Mesendoderm (in vitro differentiated cells): ENCODE measurements at regions not wholly inside any gene's neighbourhood (a gene's known extent, or its start where the extent isn't known, plus 50 kb on each side); places are given as distances from the start of the nearest gene placed in this dataset.

ENCODE experiments used
- DNase-seq: peaks from one replicate; pipeline ENCODE4 v3.0.0; 2013
- H2AK5ac ChIP-seq: 2 replicates; pipeline ENCODE4 v1.6.1; 2013; ENCODE audit warnings: low read length, inconsistent platforms
- H2BK120ac ChIP-seq: 2 replicates; pipeline ENCODE4 v1.6.1; 2013; ENCODE audit warnings: low read depth, mild to moderate bottlenecking, low read length, moderate library complexity, mixed read lengths
- H2BK15ac ChIP-seq: replicated peaks from 2 replicates; pipeline ENCODE4 v1.6.1; 2013; ENCODE audit warnings: low read depth, mild to moderate bottlenecking, moderate library complexity
- H2BK5ac ChIP-seq: 2 replicates; pipeline ENCODE4 v1.6.1; 2013; ENCODE audit warnings: low read length, inconsistent platforms
- H3K18ac ChIP-seq: 2 replicates; pipeline ENCODE4 v1.6.1; 2013; ENCODE audit warnings: mild to moderate bottlenecking, low read length, mixed read lengths
- H3K23ac ChIP-seq: one replicate; pipeline ENCODE4 v1.6.1; 2013; ENCODE audit warnings: low read length
- H3K27ac ChIP-seq: 2 replicates; pipeline ENCODE4 v1.5.1; 2013; ENCODE audit warnings: low read depth, mild to moderate bottlenecking, inconsistent platforms, low read length, moderate library complexity
- H3K27me3 ChIP-seq: 2 replicates; pipeline ENCODE4 v1.6.1; 2013; ENCODE audit warnings: low read length, control low read depth, mild to moderate bottlenecking, inconsistent platforms; ENCODE audit not compliant: insufficient read depth, poor library complexity
- H3K36me3 ChIP-seq: 2 replicates; pipeline ENCODE4 v1.6.1; 2013; ENCODE audit warnings: low read length, inconsistent platforms; ENCODE audit not compliant: control insufficient read depth, insufficient read depth
- H3K4ac ChIP-seq: one replicate; pipeline ENCODE4 v1.6.1; 2013; ENCODE audit warnings: low read depth, mild to moderate bottlenecking, low read length, moderate library complexity
- H3K4me1 ChIP-seq: 2 replicates; pipeline ENCODE4 v1.6.1; 2013; ENCODE audit warnings: low read depth, low read length, inconsistent platforms; ENCODE audit not compliant: control insufficient read depth
- H3K4me2 ChIP-seq: 2 replicates; pipeline ENCODE4 v1.6.1; 2013; ENCODE audit warnings: low read length
- H3K4me3 ChIP-seq: 2 replicates; pipeline ENCODE4 v1.5.1; 2013; ENCODE audit warnings: mild to moderate bottlenecking, low read length
- H3K56ac ChIP-seq: one replicate; pipeline ENCODE4 v1.6.1; 2013; ENCODE audit warnings: low read length
- H3K79me1 ChIP-seq: 2 replicates; pipeline ENCODE4 v1.6.1; 2013; ENCODE audit warnings: low read length, inconsistent platforms
- H3K79me2 ChIP-seq: 2 replicates; pipeline ENCODE4 v1.6.1; 2013; ENCODE audit warnings: mild to moderate bottlenecking, low read length; ENCODE audit not compliant: control insufficient read depth, insufficient read depth
- H3K9ac ChIP-seq: 2 replicates; pipeline ENCODE4 v1.6.1; 2013; ENCODE audit warnings: low read length, inconsistent platforms
- H4K5ac ChIP-seq: one replicate; pipeline ENCODE4 v1.6.1; 2013; ENCODE audit warnings: low read length
- H4K8ac ChIP-seq: one replicate; pipeline ENCODE4 v1.6.1; 2013; ENCODE audit warnings: low read depth, mild to moderate bottlenecking, control low read depth, low read length, moderate library complexity
- WGBS: extraction: QIAGEN DNeasy Blood & Tissue Kit; methylation state at CpG from one replicate; pipeline ENCODE4 v1.1.7; 2013; ENCODE audit warnings: low lambda C conversion rate, missing lambda C conversion rate; ENCODE audit not compliant: insufficient coverage; ENCODE audit errors: extremely low coverage; 5-methylcytosine and 5-hydroxymethylcytosine counted together

- no peak overlapping the region for H3K23ac ChIP-seq
- no peak overlapping the region for H3K4me2 ChIP-seq
- no peak for DNase-seq
- no peak overlapping the region for H2AK5ac ChIP-seq
- H2BK120ac ChIP-seq, result no peak overlapping the region
- no peak overlapping the region for H4K8ac ChIP-seq
- no peak overlapping the region for H2BK5ac ChIP-seq
- H3K27ac ChIP-seq, result no peak overlapping the region
- H3K4ac ChIP-seq, result no peak overlapping the region
- no peak overlapping the region for H3K4me3 ChIP-seq
- WGBS, result no CpG with 5 or more reads among the region's 7 CpGs
- no peak overlapping the region for H4K5ac ChIP-seq
- no peak overlapping the region for H3K56ac ChIP-seq
- no peak overlapping the region for H3K18ac ChIP-seq
- no peaks in the 10 kb centered on the region for H3K79me2 ChIP-seq
- H3K9ac ChIP-seq, result no peak overlapping the region
- no peaks in the 10 kb centered on the region for H3K27me3 ChIP-seq
- H3K4me1 ChIP-seq, result no peaks in the 10 kb centered on the region
- H3K79me1 ChIP-seq, result no peaks in the 10 kb centered on the region
- no peak overlapping the region for H2BK15ac ChIP-seq
- no peaks in the 10 kb centered on the region for H3K36me3 ChIP-seq
These were observed 64.9 kb upstream of the ZDHHC17 start for GRCh38 chr12:76698966-76699365.

- no CpG with 5 or more reads among the region's 1 CpG for WGBS
- Histone ChIP-seq H3K27ac (no peak overlapping the region), H3K79me2 (no peaks in the 10 kb centered on the region), H4K8ac (no peak overlapping the region), H2AK5ac (no peak overlapping the region), H3K23ac (no peak overlapping the region), H3K18ac (no peak overlapping the region), H3K4ac (no peak overlapping the region), H3K4me1 (no peaks in the 10 kb centered on the region), H3K79me1 (no peaks in the 10 kb centered on the region), H3K27me3 (no peaks in the 10 kb centered on the region), H2BK15ac (no peak overlapping the region), H3K56ac (no peak overlapping the region), H3K4me3 (no peak overlapping the region), H2BK5ac (no peak overlapping the region), H3K4me2 (no peak overlapping the region), H3K9ac (no peak overlapping the region), H4K5ac (no peak overlapping the region), H2BK120ac (no peak overlapping the region), H3K36me3 (no peaks in the 10 kb centered on the region)
- DNase-seq, result no peak
These were observed 62.2 kb upstream of the ZDHHC17 start for GRCh38 chr12:76701690-76702089.

GRCh38 chr12:76702946-76703345 lies 61.0 kb upstream of the ZDHHC17 start:
- no peak overlapping the region for H3K4ac ChIP-seq
- no peak overlapping the region for H4K5ac ChIP-seq
- no peak overlapping the region for H3K27ac ChIP-seq
- DNase-seq, result no peak
- no peak overlapping the region for H3K23ac ChIP-seq
- no peaks in the 10 kb centered on the region for H3K79me2 ChIP-seq
- H2BK120ac ChIP-seq, result no peak overlapping the region
- H2AK5ac ChIP-seq, result no peak overlapping the region
- no peaks in the 10 kb centered on the region for H3K36me3 ChIP-seq
- no peak overlapping the region for H3K9ac ChIP-seq
- no peak overlapping the region for H3K18ac ChIP-seq
- no peak overlapping the region for H2BK15ac ChIP-seq
- no peak overlapping the region for H3K4me2 ChIP-seq
- H3K56ac ChIP-seq, result no peak overlapping the region
- no peak overlapping the region for H4K8ac ChIP-seq
- 100% methylated on average over 1 of the region's 4 CpGs for WGBS
- H3K79me1 ChIP-seq, result no peaks in the 10 kb centered on the region
- no peaks in the 10 kb centered on the region for H3K27me3 ChIP-seq
- H2BK5ac ChIP-seq, result no peak overlapping the region
- H3K4me1 ChIP-seq, result peaks cover 6% of the 10 kb centered on the region
- H3K4me3 ChIP-seq, result no peak overlapping the region

- WGBS, result no CpG with 5 or more reads among the region's 2 CpGs
- Histone ChIP-seq H3K4me2 (no peak overlapping the region), H2BK5ac (no peak overlapping the region), H3K18ac (no peak overlapping the region), H3K4ac (no peak overlapping the region), H4K5ac (no peak overlapping the region), H3K4me3 (no peak overlapping the region), H3K4me1 (peaks cover 6% of the 10 kb centered on the region), H3K23ac (no peak overlapping the region), H3K79me2 (no peaks in the 10 kb centered on the region), H2BK15ac (no peak overlapping the region), H4K8ac (no peak overlapping the region), H3K36me3 (no peaks in the 10 kb centered on the region), H3K56ac (no peak overlapping the region), H2BK120ac (no peak overlapping the region), H3K9ac (no peak overlapping the region), H3K27me3 (no peaks in the 10 kb centered on the region), H3K27ac (no peak overlapping the region), H3K79me1 (no peaks in the 10 kb centered on the region), H2AK5ac (no peak overlapping the region)
- DNase-seq, result no peak
These were observed 59.2 kb upstream of the ZDHHC17 start for GRCh38 chr12:76704693-76705092.

- no peaks in the 10 kb centered on the region for H3K27me3 ChIP-seq
- H3K27ac ChIP-seq, result no peak overlapping the region
These were observed 57.8 kb upstream of the ZDHHC17 start for GRCh38 chr12:76706101-76706500.

GRCh38 chr12:76706761-76707160 lies 57.2 kb upstream of the ZDHHC17 start:
- no peak overlapping the region for H2BK15ac ChIP-seq
- no peak overlapping the region for H3K4me2 ChIP-seq
- H3K9ac ChIP-seq, result no peak overlapping the region
- no peak overlapping the region for H3K4me3 ChIP-seq
- H2AK5ac ChIP-seq, result no peak overlapping the region
- H3K4ac ChIP-seq, result no peak overlapping the region
- no peaks in the 10 kb centered on the region for H3K27me3 ChIP-seq
- H4K8ac ChIP-seq, result no peak overlapping the region
- H3K56ac ChIP-seq, result no peak overlapping the region
- H2BK120ac ChIP-seq, result no peak overlapping the region
- no peaks in the 10 kb centered on the region for H3K79me2 ChIP-seq
- H3K23ac ChIP-seq, result no peak overlapping the region
- no peak overlapping the region for H3K18ac ChIP-seq
- no peaks in the 10 kb centered on the region for H3K36me3 ChIP-seq
- H3K4me1 ChIP-seq, result peaks cover 6% of the 10 kb centered on the region
- H3K27ac ChIP-seq, result no peak overlapping the region
- H3K79me1 ChIP-seq, result no peaks in the 10 kb centered on the region
- DNase-seq, result no peak
- no peak overlapping the region for H4K5ac ChIP-seq
- H2BK5ac ChIP-seq, result no peak overlapping the region

More at GRCh38 chr12:76706101-76706500, 57.8 kb upstream of the ZDHHC17 start:
- Histone ChIP-seq H3K4me2 (no peak overlapping the region), H3K79me2 (no peaks in the 10 kb centered on the region), H3K36me3 (no peaks in the 10 kb centered on the region), H2BK5ac (no peak overlapping the region), H3K9ac (no peak overlapping the region), H4K5ac (no peak overlapping the region), H3K79me1 (no peaks in the 10 kb centered on the region), H3K23ac (no peak overlapping the region), H3K4me1 (peaks cover 6% of the 10 kb centered on the region), H3K4me3 (no peak overlapping the region), H2AK5ac (no peak overlapping the region), H4K8ac (no peak overlapping the region), H2BK15ac (no peak overlapping the region), H2BK120ac (no peak overlapping the region), H3K56ac (no peak overlapping the region), H3K18ac (no peak overlapping the region), H3K4ac (no peak overlapping the region)
- no peak for DNase-seq
